ENCODE measurements at regions not wholly inside any gene's neighbourhood (a gene's known extent, or its start where the extent isn't known, plus 50 kb on each side); places are given as distances from the start of the nearest gene placed in this dataset.

- Histone ChIP-seq H3K9me3 (replicated peaks) (peaks cover 5% of the 10 kb centered on the region), H3K4me1 (no peaks in the 10 kb centered on the region), H3K27me3 (ENCODE audit: low read depth) (no peaks in the 10 kb centered on the region), H3K27ac (replicated peaks) (no peak overlapping the region), H3K4me3 (no peak overlapping the region), H3K36me3 (no peaks in the 10 kb centered on the region)
- no peak for TF ChIP-seq CTCF (IDR thresholded peaks at IDR 0.05; ENCODE audit: borderline replicate concordance)
- intact Hi-C loops (cut with micrococcal nuclease) = no loop called here
- DNase-seq = no peak
Measured at GRCh38 chr6:126437205-126437604, 97.3 kb downstream of the CENPW start.

DNA sequence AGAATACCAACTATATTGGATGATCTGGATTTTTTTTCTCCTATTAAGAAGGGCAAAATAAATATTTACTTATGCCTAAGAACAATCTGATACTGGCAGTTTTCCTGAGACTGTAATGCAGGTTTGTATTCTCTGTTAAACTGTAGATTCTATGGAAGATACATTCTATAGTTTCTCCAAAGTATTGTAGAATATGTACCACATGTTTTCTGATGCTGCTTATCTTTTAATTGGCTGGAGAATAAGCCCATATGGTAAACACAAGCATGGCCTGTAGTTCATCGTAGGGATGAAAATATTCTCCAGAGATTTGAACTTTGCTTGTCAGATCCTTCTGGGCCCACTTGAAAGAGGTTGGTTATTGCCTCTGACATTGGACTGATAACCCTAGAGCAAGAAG lies 99.1 kb downstream of the CENPW start:
- TF ChIP-seq CTCF (IDR thresholded peaks at IDR 0.05; ENCODE audit: borderline replicate concordance) = no peak
- Histone ChIP-seq H3K27me3 (ENCODE audit: low read depth) (no peaks in the 10 kb centered on the region), H3K4me3 (no peak overlapping the region), H3K9me3 (replicated peaks) (peaks cover 5% of the 10 kb centered on the region), H3K27ac (replicated peaks) (no peak overlapping the region), H3K4me1 (no peaks in the 10 kb centered on the region), H3K36me3 (no peaks in the 10 kb centered on the region)
- no peak for DNase-seq
- intact Hi-C loops (cut with micrococcal nuclease) = no loop called here

DNA sequence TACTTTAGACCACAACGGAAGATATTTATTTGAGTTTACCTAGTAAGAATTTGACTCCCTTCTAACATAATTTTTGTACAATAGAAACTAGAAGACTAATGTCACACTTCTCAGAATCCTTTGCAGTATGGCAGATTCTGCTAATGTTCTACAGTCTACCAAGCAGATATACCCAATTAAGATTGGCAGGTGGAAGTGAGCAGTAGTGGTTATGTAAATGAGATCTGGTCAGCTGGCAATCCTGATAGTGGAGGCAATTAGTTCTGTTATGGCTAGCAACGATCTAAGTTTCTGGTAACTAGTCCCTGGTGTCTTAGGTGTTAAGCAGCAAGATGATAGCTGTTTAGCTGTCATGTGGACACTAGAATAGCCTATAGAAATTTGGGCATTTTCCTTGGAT lies 101.0 kb downstream of the CENPW start:
- Histone ChIP-seq H3K27me3 (ENCODE audit: low read depth) (no peaks in the 10 kb centered on the region), H3K36me3 (no peaks in the 10 kb centered on the region), H3K4me3 (no peak overlapping the region), H3K27ac (replicated peaks) (no peak overlapping the region), H3K4me1 (no peaks in the 10 kb centered on the region), H3K9me3 (replicated peaks) (peaks cover 5% of the 10 kb centered on the region)
- intact Hi-C loops (cut with micrococcal nuclease) = no loop called here
- no peak for TF ChIP-seq CTCF (IDR thresholded peaks at IDR 0.05; ENCODE audit: borderline replicate concordance)
- DNase-seq = no peak

DNA sequence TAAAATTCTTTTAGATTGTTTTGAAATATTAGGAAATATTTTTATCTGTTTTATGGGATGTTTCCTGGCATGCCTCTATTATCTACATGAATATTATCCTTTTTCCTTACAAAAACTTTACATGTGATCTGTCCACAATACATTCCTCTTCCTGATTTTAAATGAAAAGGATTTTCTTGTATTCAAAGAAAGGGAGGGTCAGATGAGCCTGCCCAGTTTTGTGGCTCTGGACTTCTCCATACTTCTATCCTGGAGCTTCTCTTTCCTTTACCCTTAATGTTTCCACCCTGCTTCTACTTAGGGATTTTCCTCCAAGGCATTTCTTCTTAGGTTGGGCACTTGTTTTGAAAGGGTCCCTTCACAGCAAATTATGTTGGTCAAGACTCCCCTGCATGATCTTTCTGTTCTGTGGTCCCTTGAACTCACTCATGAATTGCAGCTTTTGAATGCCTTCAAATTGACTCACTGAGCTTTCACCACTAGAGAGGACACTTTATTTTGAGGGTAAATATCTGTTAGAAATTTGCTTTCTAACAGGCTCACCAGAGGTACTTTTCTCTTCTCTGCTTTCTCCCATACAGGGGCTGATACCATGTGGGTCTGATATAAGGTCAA lies 104.9 kb downstream of the CENPW start:
- H3K27ac ChIP-seq (replicated peaks) = no peak overlapping the region
- no peak for DNase-seq
- intact Hi-C loops (cut with micrococcal nuclease) = no loop called here
- H3K36me3 ChIP-seq = no peaks in the 10 kb centered on the region
- H3K9me3 ChIP-seq (replicated peaks) = peaks cover 5% of the 10 kb centered on the region
- no peak overlapping the region for H3K4me3 ChIP-seq
- H3K27me3 ChIP-seq (ENCODE audit: low read depth) = no peaks in the 10 kb centered on the region
- no peak for TF ChIP-seq CTCF (IDR thresholded peaks at IDR 0.05; ENCODE audit: borderline replicate concordance)
- H3K4me1 ChIP-seq = no peaks in the 10 kb centered on the region

- Histone ChIP-seq H3K36me3 (no peaks in the 10 kb centered on the region), H3K9me3 (replicated peaks) (peaks cover 5% of the 10 kb centered on the region), H3K4me1 (no peaks in the 10 kb centered on the region), H3K27me3 (ENCODE audit: low read depth) (no peaks in the 10 kb centered on the region), H3K27ac (replicated peaks) (no peak overlapping the region), H3K4me3 (no peak overlapping the region)
- no peak for DNase-seq
- intact Hi-C loops (cut with micrococcal nuclease) = no loop called here
- no peak for TF ChIP-seq CTCF (IDR thresholded peaks at IDR 0.05; ENCODE audit: borderline replicate concordance)
Measured at GRCh38 chr6:126446248-126446647, 106.3 kb downstream of the CENPW start.

Data from left ventricle myocardium inferior (tissue), 1 donor.